Prostate gland (tissue), 2 donors: ENCODE measurements at regions not wholly inside any gene's neighbourhood (a gene's known extent, or its start where the extent isn't known, plus 50 kb on each side); places are given as distances from the start of the nearest gene placed in this dataset.
"Not testable (repeated sequence)": the region's sequence is repeated elsewhere in the genome, so short reads cannot be mapped to it uniquely, and the experiment has no call there.

Experiments
- DNase-seq: peaks from one replicate; pipeline ENCODE4 v3.0.0-alpha.2; 2019; ENCODE audit warnings: low spot score
- H3K27ac ChIP-seq, 2 donors: fragments of 200-600 bp; sonication (generic); 2 replicates each; pipeline ENCODE4 v1.5.1; 2017 to 2019
- H3K27me3 ChIP-seq: fragments of 200-600 bp; sonication (generic); replicated peaks from 2 replicates; pipeline ENCODE4 v1.5.1; 2019; ENCODE audit not compliant: insufficient read depth
- H3K36me3 ChIP-seq, 2 donors: fragments of 200-600 bp; sonication (generic); 1 replicate in 1 of 2; 2 replicates in 1 of 2; pipeline versions ENCODE4 v1.5.1 to v1.8.1; 2017 to 2019
- H3K4me1 ChIP-seq: fragments of 200-600 bp; sonication (generic); replicated peaks from 2 replicates; pipeline ENCODE4 v1.5.1; 2019
- H3K4me3 ChIP-seq, 2 donors: fragments of 200-600 bp; sonication (generic); 2 replicates each; pipeline ENCODE4 v1.5.1; 2017 to 2019
- H3K9me3 ChIP-seq: fragments of 200-600 bp; sonication (generic); 2 replicates; pipeline ENCODE4 v1.5.1; 2017
- CTCF ChIP-seq, 4 experiments: fragments of 200-600 bp in 2 of 4; fragments of 450-650 bp in 2 of 4; sonication (generic) in 2 of 4; IDR thresholded peaks; 1 replicate in 3 of 4; 2 replicates in 1 of 4; pipeline ENCODE4 v1.5.1; 2016 to 2019; ENCODE audit warnings: antibody characterized with exemption in 4 of 4, mild to moderate bottlenecking in 2 of 4, moderate library complexity in 2 of 4
- POLR2A ChIP-seq: fragments of 450-650 bp; IDR thresholded peaks from one replicate; pipeline ENCODE4 v1.6.1; 2016; ENCODE audit warnings: antibody characterized with exemption, mild to moderate bottlenecking
- POLR2AphosphoS5 ChIP-seq: sonication (generic); formaldehyde crosslinking; IDR thresholded peaks from one replicate; pipeline ENCODE4 v1.6.1; 2017; ENCODE audit warnings: antibody characterized with exemption
- WGBS: methylation state at CpG from one replicate; pipeline ENCODE4 v1.1.5; 2018; 5-methylcytosine and 5-hydroxymethylcytosine counted together
- intact Hi-C: fragments of 100-400 bp; cut with DNase I; formaldehyde crosslinking; loops from one replicate; pipeline ENCODE4 v1.14.2; 2022

GRCh38 chr13:73815796-73816195 lies 318.4 kb downstream of the KLF12 start:
- H3K27me3 ChIP-seq = no peaks in the 10 kb centered on the region
- no peaks in the 10 kb centered on the region for H3K9me3 ChIP-seq
- H3K4me1 ChIP-seq = no peaks in the 10 kb centered on the region
- no peak for DNase-seq
- no peak for TF ChIP-seq POLR2A
- TF ChIP-seq POLR2AphosphoS5 = no peak
- no peak for TF ChIP-seq CTCF (IDR thresholded peaks at IDR 0.05)
- intact Hi-C loops = no loop called here
- H3K4me3 ChIP-seq = no peak overlapping the region
- H3K36me3 ChIP-seq = no peaks in the 10 kb centered on the region
- H3K27ac ChIP-seq = no peak overlapping the region

- intact Hi-C loops = no loop called here
- H3K27me3 ChIP-seq = no peaks in the 10 kb centered on the region
- TF ChIP-seq CTCF (IDR thresholded peaks at IDR 0.05) (no peak), POLR2AphosphoS5 (no peak), POLR2A (no peak)
- no peaks in the 10 kb centered on the region for H3K36me3 ChIP-seq
- H3K27ac ChIP-seq = no peak overlapping the region
- H3K9me3 ChIP-seq = no peaks in the 10 kb centered on the region
- WGBS = 89% methylated on average over 1 of the region's 1 CpG
- no peak overlapping the region for H3K4me3 ChIP-seq
- H3K4me1 ChIP-seq = no peaks in the 10 kb centered on the region
- no peak for DNase-seq
Measured at GRCh38 chr13:73810647-73811046, 323.6 kb downstream of the KLF12 start.

GRCh38 chr13:73809561-73809960 lies 324.6 kb downstream of the KLF12 start:
- intact Hi-C loops = no loop called here
- Histone ChIP-seq H3K4me1 (no peaks in the 10 kb centered on the region), H3K27ac (no peak overlapping the region), H3K4me3 (no peak overlapping the region), H3K9me3 (no peaks in the 10 kb centered on the region), H3K27me3 (no peaks in the 10 kb centered on the region), H3K36me3 (no peaks in the 10 kb centered on the region)
- no peak for DNase-seq
- TF ChIP-seq CTCF (IDR thresholded peaks at IDR 0.05) = no peak
- WGBS = 46% methylated on average over 1 of the region's 1 CpG

- Histone ChIP-seq H3K4me3 (no peak overlapping the region), H3K9me3 (no peaks in the 10 kb centered on the region), H3K27ac (no peak overlapping the region), H3K27me3 (no peaks in the 10 kb centered on the region), H3K36me3 (no peaks in the 10 kb centered on the region), H3K4me1 (no peaks in the 10 kb centered on the region)
- TF ChIP-seq POLR2AphosphoS5 (no peak), POLR2A (no peak), CTCF (IDR thresholded peaks at IDR 0.05) (no peak)
- no peak for DNase-seq
- 75% methylated on average over 5 of the region's 5 CpGs for WGBS
- intact Hi-C loops = no loop called here
Measured at GRCh38 chr13:73808318-73808717, 325.9 kb downstream of the KLF12 start.

GRCh38 chr13:73805326-73805958 lies 328.8 kb downstream of the KLF12 start:
- H3K9me3 ChIP-seq, H3K27ac ChIP-seq, H3K4me3 ChIP-seq, H3K4me1 ChIP-seq, H3K36me3 ChIP-seq, intact Hi-C loops, H3K27me3 ChIP-seq, DNase-seq: not testable (repeated sequence)
- WGBS = 96% methylated on average over 6 of the region's 6 CpGs
